WERI-Rb-1 (cell line): ENCODE measurements at regions not wholly inside any gene's neighbourhood (a gene's known extent, or its start where the extent isn't known, plus 50 kb on each side); places are given as distances from the start of the nearest gene placed in this dataset.

Experiments used
- DNase-seq: peaks from one replicate; pipeline ENCODE4 v3.0.0-alpha.2; 2020
- H3K27ac ChIP-seq: fragments of 250-450 bp; sonication (Bioruptor Pico); 2 replicates; pipeline ENCODE4 v1.5.1; 2020; ENCODE audit warnings: mild to moderate bottlenecking, moderate library complexity
- H3K27me3 ChIP-seq: fragments of 250-450 bp; sonication (Bioruptor Pico); 2 replicates; pipeline ENCODE4 v1.5.1; 2021; ENCODE audit warnings: mild to moderate bottlenecking, low read depth, moderate library complexity; ENCODE audit not compliant: insufficient read depth, severe bottlenecking
- H3K36me3 ChIP-seq: fragments of 250-450 bp; sonication (Bioruptor Pico); 2 replicates; pipeline ENCODE4 v1.5.1; 2020; ENCODE audit warnings: mild to moderate bottlenecking, moderate library complexity
- H3K4me3 ChIP-seq: 2 replicates; pipeline ENCODE4 v1.5.1; 2011; ENCODE audit warnings: low read depth, mild to moderate bottlenecking, control low read depth, low read length
- H3K9me3 ChIP-seq: fragments of 250-450 bp; sonication (Bioruptor Pico); 2 replicates; pipeline ENCODE4 v1.5.1; 2021; ENCODE audit warnings: mild to moderate bottlenecking, moderate library complexity; ENCODE audit not compliant: severe bottlenecking
- CTCF ChIP-seq: IDR thresholded peaks from 2 replicates; pipeline ENCODE4 v1.5.1; 2011; ENCODE audit warnings: low read depth, mild to moderate bottlenecking, control low read depth, inconsistent platforms, low read length

DNA sequence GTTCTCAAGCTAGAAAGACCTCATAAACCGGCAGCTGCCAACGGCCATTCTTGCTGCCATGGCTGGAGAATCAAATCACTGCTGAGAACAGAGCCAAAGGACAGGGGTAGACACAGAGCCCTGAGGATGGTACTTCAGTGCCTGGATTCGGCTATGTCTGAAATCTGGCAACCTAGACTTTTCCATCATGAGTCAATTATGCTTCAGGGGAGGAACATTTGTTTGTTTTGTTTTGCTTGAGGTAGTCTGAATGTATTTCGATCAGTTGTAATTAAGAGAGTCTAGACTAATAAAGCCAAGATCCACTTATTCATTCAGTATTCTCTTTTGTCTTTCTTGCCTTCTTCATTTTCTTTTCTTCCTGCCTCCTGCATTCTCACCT is 122.8 kb upstream of the SH3BP4 start:
- DNase-seq, result no peak
- H3K36me3 ChIP-seq, result no peaks in the 10 kb centered on the region
- H3K27me3 ChIP-seq, result no peaks in the 10 kb centered on the region
- no peak overlapping the region for H3K27ac ChIP-seq
- TF ChIP-seq CTCF, result no peak
- H3K4me3 ChIP-seq, result no peak overlapping the region
- H3K9me3 ChIP-seq, result no peaks in the 10 kb centered on the region

GRCh38 chr2:234828382-234829073 is 123.3 kb upstream of the SH3BP4 start:
- no peak for TF ChIP-seq CTCF
- Histone ChIP-seq H3K9me3 (no peaks in the 10 kb centered on the region), H3K36me3 (no peaks in the 10 kb centered on the region), H3K4me3 (no peak overlapping the region), H3K27ac (no peak overlapping the region), H3K27me3 (no peaks in the 10 kb centered on the region)
- DNase-seq, result no peak

- TF ChIP-seq CTCF, result no peak
- Histone ChIP-seq H3K9me3 (no peaks in the 10 kb centered on the region), H3K27ac (no peak overlapping the region), H3K27me3 (no peaks in the 10 kb centered on the region), H3K4me3 (no peak overlapping the region), H3K36me3 (no peaks in the 10 kb centered on the region)
- no peak for DNase-seq
Measured at GRCh38 chr2:234827096-234827860, 124.5 kb upstream of the SH3BP4 start.

DNA sequence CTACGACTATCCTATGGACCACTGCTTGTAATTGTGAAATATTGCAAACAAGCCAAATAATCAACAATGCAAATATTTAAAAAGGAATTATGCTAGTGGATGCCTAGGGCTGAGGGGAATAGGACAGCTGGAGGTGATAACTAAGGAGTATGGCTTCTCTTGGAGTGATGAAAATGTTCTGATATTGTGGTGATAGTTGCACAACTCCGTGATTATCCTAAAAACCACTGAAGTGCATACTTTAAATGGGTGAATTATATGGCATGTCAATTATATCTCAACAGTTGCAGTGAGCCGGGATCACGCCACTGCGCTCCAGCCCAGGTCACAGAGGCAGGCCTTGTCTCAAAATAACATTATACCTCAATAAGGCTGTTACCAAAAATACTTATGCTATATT is 125.1 kb upstream of the SH3BP4 start:
- Histone ChIP-seq H3K4me3 (no peak overlapping the region), H3K36me3 (no peaks in the 10 kb centered on the region), H3K9me3 (no peaks in the 10 kb centered on the region), H3K27me3 (no peaks in the 10 kb centered on the region), H3K27ac (no peak overlapping the region)
- DNase-seq, result no peak
- no peak for TF ChIP-seq CTCF

GRCh38 chr2:234825616-234826015 is 126.2 kb upstream of the SH3BP4 start:
- DNase-seq, result no peak
- no peak overlapping the region for H3K4me3 ChIP-seq
- H3K27me3 ChIP-seq, result no peaks in the 10 kb centered on the region
- H3K36me3 ChIP-seq, result no peaks in the 10 kb centered on the region
- TF ChIP-seq CTCF, result no peak
- no peaks in the 10 kb centered on the region for H3K9me3 ChIP-seq
- H3K27ac ChIP-seq, result no peak overlapping the region
